IMR-90 (cell line): ENCODE measurements at regions not wholly inside any gene's neighbourhood (a gene's known extent, or its start where the extent isn't known, plus 50 kb on each side); places are given as distances from the start of the nearest gene placed in this dataset.

ENCODE experiments used
- ATAC-seq: fragments of 200-7000 bp; cut with Tn5 transposase; 2 replicates; pipeline ENCODE4 v1.9.1; 2020; ENCODE audit warnings: low read depth, mild to moderate bottlenecking, moderate library complexity
- BruUV-seq: library from RNA; stranded (reverse); fragments of 400-500 nt; replicated peaks from 2 replicates; lab custom pipeline; 2021; lab: Mats Ljungman, UMichigan
- CTCF ChIA-PET: fragments of 300-600 bp; formaldehyde crosslinking; extraction: SDS; loops from one replicate; lab custom pipeline; 2021; ENCODE audit warnings: antibody characterized with exemption; lab: Yijun Ruan, JAX
- POLR2A ChIA-PET: fragments of 300-600 bp; sonication (Branson Sonifier 250); formaldehyde crosslinking; loops from one replicate; lab custom pipeline; 2022; ENCODE audit warnings: antibody characterized with exemption; ENCODE audit not compliant: unreplicated experiment; lab: Charles Lee
- DNase-seq: peaks from one replicate; pipeline ENCODE4 v3.0.0; 2013
- H2AFZ ChIP-seq: replicated peaks from 2 replicates; pipeline ENCODE3; 2013; ENCODE audit warnings: low read length, mild to moderate bottlenecking; ENCODE audit not compliant: poor library complexity
- H2AK5ac ChIP-seq: 2 replicates; pipeline ENCODE4 v1.6.1; 2013; ENCODE audit warnings: low read depth, low read length, inconsistent platforms
- H2AK9ac ChIP-seq: replicated peaks from 2 replicates; pipeline ENCODE3; 2013; ENCODE audit warnings: mild to moderate bottlenecking, low read depth, low read length, moderate library complexity; ENCODE audit not compliant: poor library complexity
- H2BK120ac ChIP-seq: 2 replicates; pipeline ENCODE4 v1.6.1; 2013; ENCODE audit warnings: low read depth, low read length, inconsistent platforms
- H2BK15ac ChIP-seq: 3 replicates; pipeline ENCODE4 v1.6.1; 2013; ENCODE audit warnings: low read depth, low read length, inconsistent platforms
- H2BK20ac ChIP-seq: 2 replicates; pipeline ENCODE4 v1.6.1; 2013; ENCODE audit warnings: low read depth, mild to moderate bottlenecking, inconsistent platforms, low read length, moderate library complexity
- H2BK5ac ChIP-seq: 2 replicates; pipeline ENCODE4 v1.6.1; 2013; ENCODE audit warnings: mild to moderate bottlenecking, low read depth, low read length, inconsistent platforms; ENCODE audit not compliant: poor library complexity, severe bottlenecking
- H3K14ac ChIP-seq: replicated peaks from 2 replicates; pipeline ENCODE4 v1.6.1; 2013; ENCODE audit warnings: low read depth, low read length, inconsistent platforms
- H3K18ac ChIP-seq: 2 replicates; pipeline ENCODE4 v1.6.1; 2013; ENCODE audit warnings: low read depth, low read length, control low read depth
- H3K23ac ChIP-seq: 2 replicates; pipeline ENCODE4 v1.6.1; 2013; ENCODE audit warnings: low read depth, low read length, inconsistent platforms
- H3K27ac ChIP-seq: 2 replicates; pipeline ENCODE4 v1.5.1; 2013; ENCODE audit warnings: mild to moderate bottlenecking, control low read depth, low read length; ENCODE audit not compliant: insufficient read depth
- H3K27me3 ChIP-seq: 2 replicates; pipeline ENCODE4 v1.6.1; 2013; ENCODE audit warnings: low read length; ENCODE audit not compliant: control insufficient read depth, insufficient read depth
- H3K36me3 ChIP-seq: 2 replicates; pipeline ENCODE4 v1.6.1; 2013; ENCODE audit warnings: low read length, mixed read lengths; ENCODE audit not compliant: control insufficient read depth, insufficient read depth
- H3K4ac ChIP-seq: 2 replicates; pipeline ENCODE4 v1.6.1; 2013; ENCODE audit warnings: low read depth, low read length, inconsistent platforms
- H3K4me1 ChIP-seq: 2 replicates; pipeline ENCODE4 v1.6.1; 2013; ENCODE audit warnings: low read length, mixed read lengths; ENCODE audit not compliant: control insufficient read depth, insufficient read depth
- H3K4me2 ChIP-seq: 2 replicates; pipeline ENCODE4 v1.6.1; 2013; ENCODE audit warnings: low read depth, mild to moderate bottlenecking, control low read depth, low read length, moderate library complexity
- H3K4me3 ChIP-seq: 2 replicates; pipeline ENCODE4 v1.5.1; 2013; ENCODE audit warnings: low read depth, mild to moderate bottlenecking, control low read depth, low read length, moderate library complexity; ENCODE audit not compliant: insufficient read depth
- H3K56ac ChIP-seq: 2 replicates; pipeline ENCODE4 v1.6.1; 2013; ENCODE audit warnings: low read length, inconsistent platforms; ENCODE audit not compliant: insufficient read depth; ENCODE audit errors: extremely low read depth
- H3K79me1 ChIP-seq, 2 experiments: 2 replicates each; pipeline ENCODE4 v1.6.1; 2013; ENCODE audit warnings: low read length in 2 of 2, inconsistent platforms in 1 of 2, low read depth in 1 of 2
- H3K9ac ChIP-seq: 2 replicates; pipeline ENCODE4 v1.6.1; 2013; ENCODE audit warnings: low read depth, low read length, control low read depth
- H3K9me1 ChIP-seq: 2 replicates; pipeline ENCODE4 v1.6.1; 2013; ENCODE audit warnings: low read length, inconsistent platforms; ENCODE audit not compliant: insufficient read depth
- H3K9me3 ChIP-seq: 2 replicates; pipeline ENCODE4 v1.6.1; 2013; ENCODE audit warnings: low read length; ENCODE audit not compliant: control insufficient read depth, insufficient read depth
- H4K20me1 ChIP-seq: 2 replicates; pipeline ENCODE4 v1.6.1; 2013; ENCODE audit warnings: low read length, inconsistent platforms; ENCODE audit not compliant: insufficient read depth
- H4K5ac ChIP-seq: 2 replicates; pipeline ENCODE4 v1.6.1; 2013; ENCODE audit warnings: mild to moderate bottlenecking, low read depth, low read length, control low read depth
- H4K8ac ChIP-seq, 2 experiments: 2 replicates each; pipeline ENCODE4 v1.6.1; 2013; ENCODE audit warnings: low read depth in 2 of 2, low read length in 2 of 2, control low read depth in 1 of 2, inconsistent platforms in 1 of 2
- H4K91ac ChIP-seq: 2 replicates; pipeline ENCODE4 v1.6.1; 2013; ENCODE audit warnings: low read depth, low read length, inconsistent platforms; ENCODE audit not compliant: insufficient read depth
- BHLHE40 ChIP-seq: fragments of 150-350 bp; IDR thresholded peaks from 2 replicates; pipeline ENCODE4 v1.6.1; 2016; ENCODE audit warnings: mild to moderate bottlenecking, low read depth, low read length
- CEBPB ChIP-seq: IDR thresholded peaks from 2 replicates; pipeline ENCODE4 v1.6.1; 2012; ENCODE audit warnings: low read depth, low read length, improper control_type of control experiment
- CHD1 ChIP-seq: IDR thresholded peaks from 2 replicates; pipeline ENCODE4 v1.6.1; 2012; ENCODE audit warnings: low read depth, low read length, improper control_type of control experiment
- CTCF ChIP-seq: conservative IDR thresholded peaks from 2 replicates; pipeline ENCODE4 v1.5.1; 2012; ENCODE audit warnings: mild to moderate bottlenecking, low read depth, low read length, improper control_type of control experiment
- MAFK ChIP-seq: IDR thresholded peaks from 2 replicates; pipeline ENCODE4 v1.6.1; 2012; ENCODE audit warnings: low read depth, low read length, improper control_type of control experiment
- MAZ ChIP-seq: IDR thresholded peaks from 2 replicates; pipeline ENCODE4 v1.6.1; 2012; ENCODE audit warnings: low read depth, mild to moderate bottlenecking, low read length, improper control_type of control experiment, moderate library complexity, borderline replicate concordance
- MXI1 ChIP-seq: IDR thresholded peaks from 2 replicates; pipeline ENCODE4 v1.6.1; 2012; ENCODE audit warnings: low read depth, mild to moderate bottlenecking, low read length, moderate library complexity, borderline replicate concordance
- NFE2L2 ChIP-seq: fragments of 150-350 bp; IDR thresholded peaks from 2 replicates; pipeline ENCODE4 v1.6.1; 2016; ENCODE audit warnings: low read depth, mild to moderate bottlenecking, low read length
- RAD21 ChIP-seq: IDR thresholded peaks from 2 replicates; pipeline ENCODE4 v1.6.1; 2012; ENCODE audit warnings: low read length, improper control_type of control experiment
- RCOR1 ChIP-seq: IDR thresholded peaks from 2 replicates; pipeline ENCODE4 v1.6.1; 2012; ENCODE audit warnings: mild to moderate bottlenecking, low read length, improper control_type of control experiment; ENCODE audit not compliant: insufficient replicate concordance
- RFX5 ChIP-seq: IDR thresholded peaks from 2 replicates; pipeline ENCODE4 v1.8.0; 2012; ENCODE audit warnings: low read depth, mild to moderate bottlenecking, low read length, moderate library complexity
- WGBS, 2 experiments: methylation state at CpG; one replicate each; pipeline versions ENCODE4 v1.1.5 to v1.1.7; 2013; ENCODE audit warnings: missing lambda C conversion rate in 2 of 2; ENCODE audit not compliant: insufficient read length in 1 of 2; ENCODE audit errors: extremely low coverage in 2 of 2; 5-methylcytosine and 5-hydroxymethylcytosine counted together
- dilution Hi-C: fragments of 300-500 bp; cut with HindIII; formaldehyde crosslinking; loops from one replicate; pipeline ENCODE4 v1.14.3; 2018; ENCODE audit warnings: low sequenced_read_pairs; ENCODE audit not compliant: unreplicated experiment
- in situ Hi-C: fragments of 300-500 bp; cut with MboI; formaldehyde crosslinking; loops from 3 replicates; pipeline ENCODE4 v1.14.3; 2019; ENCODE audit warnings: low sequenced_read_pairs, inconsistent platforms, mixed read lengths
- intact Hi-C: fragments of 100-400 bp; cut with micrococcal nuclease; formaldehyde crosslinking; loops from 2 replicates; pipeline ENCODE4 v1.10.0; 2022
- TF ChIP-seq, protein P1 (sequence below): fragments of 150-350 bp; IDR thresholded peaks from 2 replicates; pipeline ENCODE4 v1.6.1; 2016; ENCODE audit warnings: low read depth, mild to moderate bottlenecking, low read length, moderate library complexity, borderline replicate concordance

- Histone ChIP-seq H2BK15ac (no peak overlapping the region), H2BK120ac (no peak overlapping the region), H2BK5ac (no peak overlapping the region), H3K9me3 (no peaks in the 10 kb centered on the region), H2AFZ (no peak overlapping the region), H3K27ac (no peak overlapping the region), H3K4ac (no peak overlapping the region), H3K9ac (no peak overlapping the region), H3K56ac (no peak overlapping the region), H3K27me3 (no peaks in the 10 kb centered on the region), H4K20me1 (no peaks in the 10 kb centered on the region), H3K36me3 (no peaks in the 10 kb centered on the region), H2BK20ac (no peak overlapping the region), H2AK9ac (no peak overlapping the region), H4K91ac (no peak overlapping the region), H3K23ac (no peak overlapping the region), H3K9me1 (no peaks in the 10 kb centered on the region), H3K14ac (0 out of 2 replicates have a peak overlapping the region, but pooled peaks have one; percentile 21), H3K79me1 (no peaks in the 10 kb centered on the region), H4K5ac (no peak overlapping the region), H3K4me1 (peaks cover 5% of the 10 kb centered on the region), H3K4me3 (no peak overlapping the region), H3K4me2 (no peak overlapping the region), H2AK5ac (no peak overlapping the region), H3K18ac (no peak overlapping the region), H4K8ac (no peak overlapping the region)
- ATAC-seq, result no peak
- ChIA-PET POLR2A (no interaction called here), CTCF (no interaction called here)
- TF ChIP-seq MXI1 (no peak), CEBPB (no peak), RFX5 (no peak), NFE2L2 (no peak), MAZ (no peak), MAFK (no peak), CTCF (no peak), RAD21 (no peak), CHD1 (no peak), BHLHE40 (no peak), RCOR1 (no peak)
- TF ChIP-seq, protein P1, sequence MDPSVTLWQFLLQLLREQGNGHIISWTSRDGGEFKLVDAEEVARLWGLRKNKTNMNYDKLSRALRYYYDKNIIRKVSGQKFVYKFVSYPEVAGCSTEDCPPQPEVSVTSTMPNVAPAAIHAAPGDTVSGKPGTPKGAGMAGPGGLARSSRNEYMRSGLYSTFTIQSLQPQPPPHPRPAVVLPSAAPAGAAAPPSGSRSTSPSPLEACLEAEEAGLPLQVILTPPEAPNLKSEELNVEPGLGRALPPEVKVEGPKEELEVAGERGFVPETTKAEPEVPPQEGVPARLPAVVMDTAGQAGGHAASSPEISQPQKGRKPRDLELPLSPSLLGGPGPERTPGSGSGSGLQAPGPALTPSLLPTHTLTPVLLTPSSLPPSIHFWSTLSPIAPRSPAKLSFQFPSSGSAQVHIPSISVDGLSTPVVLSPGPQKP, result no peak
- in situ Hi-C loops, result no loop called here
- no CpG with 5 or more reads among the region's 2 CpGs for WGBS, 2 experiments
- DNase-seq, result peak; percentile 15
- dilution Hi-C loops, result no loop called here
- BruUV-seq, result no TSS peak
- intact Hi-C loops, result loop anchor here (5.0 kb wide), 2 partner anchors 104 to 456 kb away; partner anchors contain the start of gene KCNJ2
Measured at GRCh38 chr17:69710926-69711325, 296.4 kb downstream of the MAP2K6 start.
